HG03066 (cell line): ENCODE measurements at regions not wholly inside any gene's neighbourhood (a gene's known extent, or its start where the extent isn't known, plus 50 kb on each side); places are given as distances from the start of the nearest gene placed in this dataset.

Experiments used
- ATAC-seq: cut with Tn5 transposase; IDR thresholded peaks from one replicate; pipeline ENCODE4 v1.9.1; 2021; ENCODE audit warnings: low read depth; ENCODE audit not compliant: unreplicated experiment

- peak; percentile 63 for ATAC-seq
Observed at GRCh38 chr7:116145245-116145852, 65.0 kb upstream of the TES start.

- no peak for ATAC-seq
Observed at GRCh38 chr7:116148108-116148507, 62.2 kb upstream of the TES start.

GRCh38 chr7:116148626-116149025 lies 61.7 kb upstream of the TES start:
- ATAC-seq: no peak

GRCh38 chr7:116150588-116150987 lies 59.8 kb upstream of the TES start:
- ATAC-seq: peak; percentile 96

GRCh38 chr7:116152276-116152675 lies 58.1 kb upstream of the TES start:
- ATAC-seq: no peak

GRCh38 chr7:116153050-116153449 lies 57.3 kb upstream of the TES start:
- ATAC-seq: no peak

- ATAC-seq: no peak
Observed at GRCh38 chr7:116159711-116160110, 50.6 kb upstream of the TES start.
